ENCODE measurements at regions not wholly inside any gene's neighbourhood (a gene's known extent, or its start where the extent isn't known, plus 50 kb on each side); places are given as distances from the start of the nearest gene placed in this dataset.

GRCh38 chr6:14726816-14727493 is 518.9 kb upstream of the JARID2 start:
- H3K27me3 ChIP-seq (ENCODE audit: control insufficient read depth, insufficient read depth, low read length), result no peaks in the 10 kb centered on the region
- no peak for TF ChIP-seq CTCF (IDR thresholded peaks at IDR 0.05)
- H3K79me2 ChIP-seq, result no peaks in the 10 kb centered on the region
- no peak overlapping the region for H3K4me2 ChIP-seq (ENCODE audit: low read length)
- H3K9me3 ChIP-seq (ENCODE audit: control insufficient read depth, low read length), result no peaks in the 10 kb centered on the region
- no peaks in the 10 kb centered on the region for H3K4me1 ChIP-seq
- no peak overlapping the region for H3K9ac ChIP-seq
- H3K27ac ChIP-seq, result no peak overlapping the region
- no peak overlapping the region for H3K4me3 ChIP-seq (ENCODE audit: low read depth, low read length)
- no peaks in the 10 kb centered on the region for H3K36me3 ChIP-seq (ENCODE audit: control insufficient read depth, insufficient read depth, low read length)
- H2AFZ ChIP-seq, result no peak overlapping the region

- Histone ChIP-seq H3K27me3 (ENCODE audit: control insufficient read depth, insufficient read depth, low read length) (no peaks in the 10 kb centered on the region), H3K36me3 (ENCODE audit: control insufficient read depth, insufficient read depth, low read length) (no peaks in the 10 kb centered on the region), H3K4me3 (ENCODE audit: low read depth, low read length) (no peak overlapping the region), H3K79me2 (no peaks in the 10 kb centered on the region), H3K4me2 (ENCODE audit: low read length) (no peak overlapping the region), H3K27ac (no peak overlapping the region), H2AFZ (no peak overlapping the region), H3K4me1 (no peaks in the 10 kb centered on the region), H3K9ac (no peak overlapping the region), H3K9me3 (ENCODE audit: control insufficient read depth, low read length) (no peaks in the 10 kb centered on the region)
- no peak for TF ChIP-seq CTCF (IDR thresholded peaks at IDR 0.05)
These were observed 518.1 kb upstream of the JARID2 start for GRCh38 chr6:14727494-14728395.

- Histone ChIP-seq H3K4me3 (ENCODE audit: low read depth, low read length) (no peak overlapping the region), H3K79me2 (no peaks in the 10 kb centered on the region), H3K27ac (no peak overlapping the region), H3K27me3 (ENCODE audit: control insufficient read depth, insufficient read depth, low read length) (no peaks in the 10 kb centered on the region), H3K9me3 (ENCODE audit: control insufficient read depth, low read length) (no peaks in the 10 kb centered on the region), H3K9ac (no peak overlapping the region), H2AFZ (no peak overlapping the region), H3K4me2 (ENCODE audit: low read length) (no peak overlapping the region), H3K36me3 (ENCODE audit: control insufficient read depth, insufficient read depth, low read length) (no peaks in the 10 kb centered on the region), H3K4me1 (no peaks in the 10 kb centered on the region)
- TF ChIP-seq CTCF (IDR thresholded peaks at IDR 0.05), result no peak
These were observed 517.4 kb upstream of the JARID2 start for GRCh38 chr6:14728396-14729024.

- Histone ChIP-seq H3K9ac (no peak overlapping the region), H3K4me3 (ENCODE audit: low read depth, low read length) (no peak overlapping the region), H3K27ac (no peak overlapping the region), H3K27me3 (ENCODE audit: control insufficient read depth, insufficient read depth, low read length) (no peaks in the 10 kb centered on the region), H3K36me3 (ENCODE audit: control insufficient read depth, insufficient read depth, low read length) (no peaks in the 10 kb centered on the region), H3K9me3 (ENCODE audit: control insufficient read depth, low read length) (no peaks in the 10 kb centered on the region), H3K79me2 (no peaks in the 10 kb centered on the region), H3K4me2 (ENCODE audit: low read length) (no peak overlapping the region), H3K4me1 (no peaks in the 10 kb centered on the region), H2AFZ (no peak overlapping the region)
- TF ChIP-seq CTCF (IDR thresholded peaks at IDR 0.05), result no peak
These were observed 516.6 kb upstream of the JARID2 start for GRCh38 chr6:14729129-14729871.

Data from parathyroid adenoma (tissue), 2 donors.